Mesendoderm (in vitro differentiated cells): ENCODE measurements at regions not wholly inside any gene's neighbourhood (a gene's known extent, or its start where the extent isn't known, plus 50 kb on each side); places are given as distances from the start of the nearest gene placed in this dataset.

Source experiments
- DNase-seq: peaks from one replicate; pipeline ENCODE4 v3.0.0; 2013
- H2AK5ac ChIP-seq: 2 replicates; pipeline ENCODE4 v1.6.1; 2013; ENCODE audit warnings: low read length, inconsistent platforms
- H2BK120ac ChIP-seq: 2 replicates; pipeline ENCODE4 v1.6.1; 2013; ENCODE audit warnings: low read depth, mild to moderate bottlenecking, low read length, moderate library complexity, mixed read lengths
- H2BK15ac ChIP-seq: replicated peaks from 2 replicates; pipeline ENCODE4 v1.6.1; 2013; ENCODE audit warnings: low read depth, mild to moderate bottlenecking, moderate library complexity
- H2BK5ac ChIP-seq: 2 replicates; pipeline ENCODE4 v1.6.1; 2013; ENCODE audit warnings: low read length, inconsistent platforms
- H3K18ac ChIP-seq: 2 replicates; pipeline ENCODE4 v1.6.1; 2013; ENCODE audit warnings: mild to moderate bottlenecking, low read length, mixed read lengths
- H3K23ac ChIP-seq: one replicate; pipeline ENCODE4 v1.6.1; 2013; ENCODE audit warnings: low read length
- H3K27ac ChIP-seq: 2 replicates; pipeline ENCODE4 v1.5.1; 2013; ENCODE audit warnings: low read depth, mild to moderate bottlenecking, inconsistent platforms, low read length, moderate library complexity
- H3K27me3 ChIP-seq: 2 replicates; pipeline ENCODE4 v1.6.1; 2013; ENCODE audit warnings: low read length, control low read depth, mild to moderate bottlenecking, inconsistent platforms; ENCODE audit not compliant: insufficient read depth, poor library complexity
- H3K36me3 ChIP-seq: 2 replicates; pipeline ENCODE4 v1.6.1; 2013; ENCODE audit warnings: low read length, inconsistent platforms; ENCODE audit not compliant: control insufficient read depth, insufficient read depth
- H3K4ac ChIP-seq: one replicate; pipeline ENCODE4 v1.6.1; 2013; ENCODE audit warnings: low read depth, mild to moderate bottlenecking, low read length, moderate library complexity
- H3K4me1 ChIP-seq: 2 replicates; pipeline ENCODE4 v1.6.1; 2013; ENCODE audit warnings: low read depth, low read length, inconsistent platforms; ENCODE audit not compliant: control insufficient read depth
- H3K4me2 ChIP-seq: 2 replicates; pipeline ENCODE4 v1.6.1; 2013; ENCODE audit warnings: low read length
- H3K4me3 ChIP-seq: 2 replicates; pipeline ENCODE4 v1.5.1; 2013; ENCODE audit warnings: mild to moderate bottlenecking, low read length
- H3K56ac ChIP-seq: one replicate; pipeline ENCODE4 v1.6.1; 2013; ENCODE audit warnings: low read length
- H3K79me1 ChIP-seq: 2 replicates; pipeline ENCODE4 v1.6.1; 2013; ENCODE audit warnings: low read length, inconsistent platforms
- H3K79me2 ChIP-seq: 2 replicates; pipeline ENCODE4 v1.6.1; 2013; ENCODE audit warnings: mild to moderate bottlenecking, low read length; ENCODE audit not compliant: control insufficient read depth, insufficient read depth
- H3K9ac ChIP-seq: 2 replicates; pipeline ENCODE4 v1.6.1; 2013; ENCODE audit warnings: low read length, inconsistent platforms
- H4K5ac ChIP-seq: one replicate; pipeline ENCODE4 v1.6.1; 2013; ENCODE audit warnings: low read length
- H4K8ac ChIP-seq: one replicate; pipeline ENCODE4 v1.6.1; 2013; ENCODE audit warnings: low read depth, mild to moderate bottlenecking, control low read depth, low read length, moderate library complexity
- WGBS: extraction: QIAGEN DNeasy Blood & Tissue Kit; methylation state at CpG from one replicate; pipeline ENCODE4 v1.1.7; 2013; ENCODE audit warnings: low lambda C conversion rate, missing lambda C conversion rate; ENCODE audit not compliant: insufficient coverage; ENCODE audit errors: extremely low coverage; 5-methylcytosine and 5-hydroxymethylcytosine counted together

GRCh38 chr19:23810496-23810895 is 51.8 kb upstream of the ZNF681 start:
- peak; percentile 39 for DNase-seq
- no peak overlapping the region for H3K4ac ChIP-seq
- H3K79me2 ChIP-seq, result no peaks in the 10 kb centered on the region
- no peak overlapping the region for H3K23ac ChIP-seq
- H3K79me1 ChIP-seq, result no peaks in the 10 kb centered on the region
- no peak overlapping the region for H3K56ac ChIP-seq
- no peak overlapping the region for H3K9ac ChIP-seq
- H2BK120ac ChIP-seq, result no peak overlapping the region
- no peak overlapping the region for H3K18ac ChIP-seq
- no peak overlapping the region for H3K4me3 ChIP-seq
- no peak overlapping the region for H2BK15ac ChIP-seq
- no peaks in the 10 kb centered on the region for H3K4me1 ChIP-seq
- H4K8ac ChIP-seq, result no peak overlapping the region
- WGBS, result no CpG with 5 or more reads among the region's 3 CpGs
- H3K36me3 ChIP-seq, result no peaks in the 10 kb centered on the region
- H3K27ac ChIP-seq, result no peak overlapping the region
- H2AK5ac ChIP-seq, result no peak overlapping the region
- no peak overlapping the region for H3K4me2 ChIP-seq
- no peak overlapping the region for H2BK5ac ChIP-seq
- H4K5ac ChIP-seq, result no peak overlapping the region
- H3K27me3 ChIP-seq, result no peaks in the 10 kb centered on the region
